Lung (tissue), 11 donors: ENCODE measurements at regions not wholly inside any gene's neighbourhood (a gene's known extent, or its start where the extent isn't known, plus 50 kb on each side); places are given as distances from the start of the nearest gene placed in this dataset.
"Not testable (repeated sequence)": the region's sequence is repeated elsewhere in the genome, so short reads cannot be mapped to it uniquely, and the experiment has no call there.

Experiments
- ATAC-seq: fragments of 200-7000 bp; cut with Tn5 transposase; one replicate; pipeline ENCODE4 v1.9.1; 2020; ENCODE audit warnings: moderate number of reproducible peaks; ENCODE audit not compliant: insufficient read depth, low FRiP score
- DNase-seq, 3 donors: peaks; one replicate each; pipeline ENCODE4 v3.0.0-alpha.2; 2013 to 2017
- H3K27ac ChIP-seq, 2 donors: one replicate each; pipeline ENCODE4 v1.5.1; 2013; ENCODE audit warnings: mild to moderate bottlenecking in 2 of 2, moderate library complexity in 2 of 2, control low read depth in 1 of 2, inconsistent platforms in 1 of 2, low read depth in 1 of 2, low read length in 1 of 2
- H3K27me3 ChIP-seq, 3 donors: one replicate each; pipeline ENCODE4 v1.5.1; 2013; ENCODE audit warnings: low read length in 2 of 3; ENCODE audit not compliant: control insufficient read depth in 3 of 3, insufficient read depth in 3 of 3
- H3K36me3 ChIP-seq, 4 donors: one replicate each; pipeline ENCODE4 v1.5.1; 2013; ENCODE audit warnings: low read length in 4 of 4, mild to moderate bottlenecking in 1 of 4, moderate library complexity in 1 of 4; ENCODE audit not compliant: control insufficient read depth in 4 of 4, insufficient read depth in 4 of 4
- H3K4me1 ChIP-seq, 5 donors: one replicate each; pipeline ENCODE4 v1.5.1; 2013; ENCODE audit warnings: low read length in 5 of 5, mild to moderate bottlenecking in 2 of 5, moderate library complexity in 1 of 5; ENCODE audit not compliant: control insufficient read depth in 5 of 5, insufficient read depth in 5 of 5
- H3K4me3 ChIP-seq: one replicate; pipeline ENCODE4 v1.5.1; 2013; ENCODE audit warnings: mild to moderate bottlenecking, control low read depth, moderate library complexity
- H3K9ac ChIP-seq, 2 donors: one replicate each; pipeline ENCODE4 v1.5.1; 2013; ENCODE audit warnings: low read length in 2 of 2, control low read depth in 1 of 2; ENCODE audit not compliant: insufficient read depth in 1 of 2
- H3K9me3 ChIP-seq, 4 donors: one replicate each; pipeline ENCODE4 v1.5.1; 2013; ENCODE audit warnings: low read length in 3 of 4, mild to moderate bottlenecking in 1 of 4, moderate library complexity in 1 of 4; ENCODE audit not compliant: control insufficient read depth in 4 of 4, insufficient read depth in 3 of 4
- WGBS, 2 donors: extraction: QIAGEN DNeasy Blood & Tissue Kit; methylation state at CpG; one replicate each; pipeline ENCODE4 v1.1.7; 2013; 5-methylcytosine and 5-hydroxymethylcytosine counted together
- TF ChIP-seq, protein P1 (sequence below): IDR thresholded peaks from 2 replicates; pipeline ENCODE4 v1.5.1; 2012; ENCODE audit warnings: mild to moderate bottlenecking; ENCODE audit errors: control extremely low read depth, extremely low read depth
- donor health status: control.
- donor health status: control.
- donor health status: Bipolar disorder and iron deficiency.
- donor health status: healthy.
- donor health status: DM: yes; HTN: yes; CAD: no.

DNA sequence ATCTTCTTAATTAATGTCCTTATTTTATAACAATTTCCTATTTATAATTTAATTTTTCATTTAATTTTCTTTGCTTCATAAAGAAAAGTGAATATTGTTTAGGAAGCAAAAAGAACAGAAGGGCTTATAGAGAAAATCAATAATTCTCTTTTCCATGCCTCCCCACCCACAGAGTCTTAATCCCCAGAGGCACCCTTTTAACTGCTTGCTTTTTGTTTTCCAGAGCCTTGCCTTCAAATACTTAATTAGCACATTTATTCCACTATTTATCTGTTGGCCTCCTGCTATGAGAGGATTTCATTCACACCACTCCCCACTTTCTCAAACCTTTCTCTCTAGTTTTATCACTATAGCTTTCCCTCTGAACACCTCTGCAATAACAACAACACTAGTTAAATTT, 373.6 kb downstream of the MBD2 start:
- no peaks in the 10 kb centered on the region for H3K36me3 ChIP-seq
- H3K27ac ChIP-seq = no peak overlapping the region
- no peak overlapping the region for H3K4me3 ChIP-seq
- TF ChIP-seq, protein P1, sequence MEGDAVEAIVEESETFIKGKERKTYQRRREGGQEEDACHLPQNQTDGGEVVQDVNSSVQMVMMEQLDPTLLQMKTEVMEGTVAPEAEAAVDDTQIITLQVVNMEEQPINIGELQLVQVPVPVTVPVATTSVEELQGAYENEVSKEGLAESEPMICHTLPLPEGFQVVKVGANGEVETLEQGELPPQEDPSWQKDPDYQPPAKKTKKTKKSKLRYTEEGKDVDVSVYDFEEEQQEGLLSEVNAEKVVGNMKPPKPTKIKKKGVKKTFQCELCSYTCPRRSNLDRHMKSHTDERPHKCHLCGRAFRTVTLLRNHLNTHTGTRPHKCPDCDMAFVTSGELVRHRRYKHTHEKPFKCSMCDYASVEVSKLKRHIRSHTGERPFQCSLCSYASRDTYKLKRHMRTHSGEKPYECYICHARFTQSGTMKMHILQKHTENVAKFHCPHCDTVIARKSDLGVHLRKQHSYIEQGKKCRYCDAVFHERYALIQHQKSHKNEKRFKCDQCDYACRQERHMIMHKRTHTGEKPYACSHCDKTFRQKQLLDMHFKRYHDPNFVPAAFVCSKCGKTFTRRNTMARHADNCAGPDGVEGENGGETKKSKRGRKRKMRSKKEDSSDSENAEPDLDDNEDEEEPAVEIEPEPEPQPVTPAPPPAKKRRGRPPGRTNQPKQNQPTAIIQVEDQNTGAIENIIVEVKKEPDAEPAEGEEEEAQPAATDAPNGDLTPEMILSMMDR = no peak
- no peak for DNase-seq
- no peaks in the 10 kb centered on the region for H3K4me1 ChIP-seq
- H3K9ac ChIP-seq = no peak overlapping the region
- H3K27me3 ChIP-seq = no peaks in the 10 kb centered on the region
- no peak for ATAC-seq
- H3K9me3 ChIP-seq = no peaks in the 10 kb centered on the region

DNA sequence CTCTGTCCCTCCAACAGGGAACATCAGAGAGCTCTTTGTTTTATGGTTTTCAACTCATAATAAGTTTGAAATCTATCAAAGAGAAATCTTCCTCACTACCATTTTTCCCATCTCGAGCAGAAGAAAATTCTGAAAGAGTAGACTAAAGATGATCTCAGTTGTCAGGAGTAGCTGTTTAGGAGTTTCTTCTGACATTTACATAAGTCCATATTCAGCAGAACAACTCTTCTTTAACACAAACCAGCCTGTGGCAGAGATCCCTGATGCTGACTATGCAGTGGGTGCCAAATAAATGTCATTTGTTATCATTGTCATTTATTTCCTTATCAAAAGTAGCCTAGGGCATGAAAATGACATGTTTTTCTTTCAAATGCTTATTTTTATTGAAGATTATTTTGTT, 380.7 kb downstream of the MBD2 start:
- Histone ChIP-seq H3K9ac (no peak overlapping the region), H3K4me3 (no peak overlapping the region), H3K27me3 (no peaks in the 10 kb centered on the region), H3K4me1 (no peaks in the 10 kb centered on the region), H3K36me3 (no peaks in the 10 kb centered on the region), H3K9me3 (peaks cover 0 to 2% (median 0%) of the 10 kb centered on the region in 4 donors), H3K27ac (no peak overlapping the region)
- no peak for DNase-seq
- TF ChIP-seq, protein P1 = no peak
- no peak for ATAC-seq
- 78 to 88% methylated on average over 1 of the region's 1 CpG for WGBS, 2 donors

DNA sequence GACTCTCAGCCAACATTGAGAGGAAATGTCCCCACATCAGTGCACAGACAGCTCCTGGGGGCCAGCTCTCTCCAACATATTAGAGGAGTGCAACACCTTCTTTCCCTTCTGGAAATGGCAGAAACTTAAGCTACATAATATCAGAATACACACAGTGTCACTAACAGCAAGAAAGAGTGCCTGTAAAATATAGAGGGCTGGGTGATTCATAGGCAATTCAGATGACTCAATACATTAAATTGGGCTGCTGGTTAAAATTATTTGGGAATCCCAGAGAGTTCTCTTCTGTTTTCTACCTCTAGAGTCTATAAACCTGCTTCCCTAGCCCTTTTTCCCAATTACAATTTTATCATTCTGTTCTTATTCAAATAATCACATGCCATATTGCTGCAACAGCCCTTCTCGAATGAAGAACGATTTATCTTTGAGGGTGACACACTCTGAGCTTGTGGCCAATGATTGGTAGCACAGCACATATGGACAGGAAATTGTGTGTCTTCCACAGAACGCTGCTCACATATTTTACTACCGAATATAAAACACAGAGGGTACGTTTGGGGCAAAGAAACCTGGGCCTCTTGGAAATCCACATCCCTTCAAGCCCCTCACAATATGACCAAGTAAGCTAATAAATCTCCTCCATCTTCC, 381.2 kb downstream of the MBD2 start:
- Histone ChIP-seq H3K27me3 (no peaks in the 10 kb centered on the region), H3K9ac (no peak overlapping the region), H3K9me3 (peaks cover 0 to 2% (median 0%) of the 10 kb centered on the region in 4 donors), H3K4me1 (no peaks in the 10 kb centered on the region), H3K4me3 (no peak overlapping the region), H3K27ac (no peak overlapping the region), H3K36me3 (no peaks in the 10 kb centered on the region)
- 83 to 85% methylated on average over 5 of the region's 5 CpGs for WGBS, 2 donors
- TF ChIP-seq, protein P1 = no peak
- ATAC-seq (no peak), DNase-seq (no peak)

DNA sequence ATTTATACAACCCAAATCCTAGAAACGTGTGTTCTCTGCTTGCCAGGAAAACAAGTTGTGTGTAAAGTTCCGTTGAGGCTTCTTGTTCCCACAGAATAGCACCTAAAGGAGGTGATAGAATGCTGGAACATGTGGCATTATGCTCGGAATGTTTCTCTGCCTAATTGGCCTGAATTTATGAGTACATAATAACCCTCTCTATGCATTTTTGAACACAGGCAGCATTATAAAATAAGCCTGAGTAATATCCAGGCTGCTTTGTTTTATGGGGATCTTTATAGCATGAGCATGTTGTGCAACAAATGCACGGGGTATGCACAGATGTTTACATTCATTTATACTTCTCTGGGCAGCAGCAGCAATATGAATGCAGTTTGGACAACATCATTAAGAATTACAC, 385.7 kb downstream of the MBD2 start:
- no peak overlapping the region for H3K4me3 ChIP-seq
- H3K36me3 ChIP-seq = no peaks in the 10 kb centered on the region
- peaks cover 0 to 9% (median 4%) of the 10 kb centered on the region in 4 donors for H3K9me3 ChIP-seq
- H3K4me1 ChIP-seq = no peaks in the 10 kb centered on the region
- 51 to 71% methylated on average over 4 of the region's 4 CpGs for WGBS, 2 donors
- ATAC-seq = no peak
- no peaks in the 10 kb centered on the region for H3K27me3 ChIP-seq
- TF ChIP-seq, protein P1 = no peak
- DNase-seq = no peak
- no peak overlapping the region for H3K9ac ChIP-seq
- no peak overlapping the region for H3K27ac ChIP-seq

DNA sequence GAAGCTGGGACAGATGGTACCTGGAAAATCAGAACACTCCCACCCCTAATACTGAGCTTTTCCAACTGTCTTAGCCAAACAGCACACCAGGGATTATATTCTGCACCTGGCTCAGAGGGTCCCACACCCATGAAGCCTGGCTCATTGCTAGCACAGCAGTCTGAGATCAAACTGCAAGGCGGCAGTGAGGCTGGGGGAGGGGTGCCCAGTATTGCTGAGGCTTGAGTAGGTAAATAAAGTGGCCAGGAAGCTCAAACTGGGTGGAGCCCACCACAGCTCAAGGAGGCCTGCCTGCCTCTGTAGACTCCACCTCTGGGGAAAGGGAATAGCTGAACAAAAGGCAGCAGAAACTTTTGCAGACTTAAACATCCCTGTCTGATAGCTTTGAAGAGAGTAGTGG, 403.3 kb downstream of the MBD2 start:
- H3K36me3 ChIP-seq, H3K4me1 ChIP-seq, H3K27ac ChIP-seq, H3K27me3 ChIP-seq, H3K4me3 ChIP-seq, ATAC-seq, H3K9me3 ChIP-seq, H3K9ac ChIP-seq: not testable (repeated sequence)
- WGBS, 2 donors = 5 to 23% methylated on average over 1 of the region's 1 CpG
- peak in 1 of 3 donors; percentile 6 for DNase-seq
